ENCODE measurements at regions not wholly inside any gene's neighbourhood (a gene's known extent, or its start where the extent isn't known, plus 50 kb on each side); places are given as distances from the start of the nearest gene placed in this dataset.

DNA sequence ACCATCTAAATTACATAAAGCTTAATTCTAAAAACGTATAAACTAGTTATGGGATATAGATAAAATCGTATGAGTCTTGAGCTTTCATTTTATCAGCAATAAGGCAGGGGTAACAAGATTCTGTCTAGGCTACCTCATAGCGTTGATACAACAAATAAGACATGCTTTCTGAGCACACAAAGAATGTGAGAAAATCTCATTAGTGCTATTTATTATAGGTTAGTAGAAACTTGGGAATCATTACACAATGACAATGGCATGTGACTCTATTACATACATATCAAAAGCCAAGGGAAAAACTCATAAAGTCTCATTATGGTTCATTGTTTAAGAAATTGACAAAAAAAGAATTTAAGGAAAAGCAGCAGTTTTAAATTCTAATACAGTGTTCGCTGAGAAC, 448.6 kb downstream of the PLK2 start:
- Histone ChIP-seq H3K4me1 (no peaks in the 10 kb centered on the region), H3K4me3 (no peak overlapping the region), H3K9me3 (no peaks in the 10 kb centered on the region), H3K27ac (no peak overlapping the region), H3K36me3 (no peaks in the 10 kb centered on the region), H3K27me3 (no peaks in the 10 kb centered on the region)
- ATAC-seq = no peak
- 56 to 96% (median 88%) methylated on average over 4 of the region's 4 CpGs for WGBS, 4 donors
- TF ChIP-seq POLR2A (IDR thresholded peaks at IDR 0.05) = no peak
- TF ChIP-seq, protein P1, sequence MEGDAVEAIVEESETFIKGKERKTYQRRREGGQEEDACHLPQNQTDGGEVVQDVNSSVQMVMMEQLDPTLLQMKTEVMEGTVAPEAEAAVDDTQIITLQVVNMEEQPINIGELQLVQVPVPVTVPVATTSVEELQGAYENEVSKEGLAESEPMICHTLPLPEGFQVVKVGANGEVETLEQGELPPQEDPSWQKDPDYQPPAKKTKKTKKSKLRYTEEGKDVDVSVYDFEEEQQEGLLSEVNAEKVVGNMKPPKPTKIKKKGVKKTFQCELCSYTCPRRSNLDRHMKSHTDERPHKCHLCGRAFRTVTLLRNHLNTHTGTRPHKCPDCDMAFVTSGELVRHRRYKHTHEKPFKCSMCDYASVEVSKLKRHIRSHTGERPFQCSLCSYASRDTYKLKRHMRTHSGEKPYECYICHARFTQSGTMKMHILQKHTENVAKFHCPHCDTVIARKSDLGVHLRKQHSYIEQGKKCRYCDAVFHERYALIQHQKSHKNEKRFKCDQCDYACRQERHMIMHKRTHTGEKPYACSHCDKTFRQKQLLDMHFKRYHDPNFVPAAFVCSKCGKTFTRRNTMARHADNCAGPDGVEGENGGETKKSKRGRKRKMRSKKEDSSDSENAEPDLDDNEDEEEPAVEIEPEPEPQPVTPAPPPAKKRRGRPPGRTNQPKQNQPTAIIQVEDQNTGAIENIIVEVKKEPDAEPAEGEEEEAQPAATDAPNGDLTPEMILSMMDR (IDR thresholded peaks at IDR 0.05) = no peak
- no peak for DNase-seq
- intact Hi-C loops (cut with DNase I) = no loop called here

DNA sequence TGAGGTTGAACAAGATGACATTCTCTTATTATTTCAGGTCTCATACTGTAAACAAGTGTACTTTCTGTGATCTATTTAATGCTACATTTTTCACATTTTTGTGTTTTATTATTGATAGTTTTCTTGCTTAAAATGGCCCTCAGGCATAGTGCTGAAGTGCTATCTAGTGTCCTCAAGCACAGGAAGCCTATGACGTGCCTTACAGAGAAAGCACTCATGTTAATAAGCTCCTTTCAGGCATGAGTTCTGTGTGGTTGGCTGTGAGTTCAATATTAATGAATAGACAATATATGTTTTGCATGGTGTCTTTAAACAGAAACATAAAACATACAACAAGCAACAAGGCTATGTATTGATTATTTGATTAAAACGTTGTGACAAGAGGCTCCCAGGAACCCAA, 450.1 kb downstream of the PLK2 start:
- Histone ChIP-seq H3K36me3 (no peaks in the 10 kb centered on the region), H3K4me1 (no peaks in the 10 kb centered on the region), H3K4me3 (no peak overlapping the region), H3K27me3 (no peaks in the 10 kb centered on the region), H3K27ac (no peak overlapping the region), H3K9me3 (no peaks in the 10 kb centered on the region)
- WGBS, 4 donors = 81 to 88% (median 85%) methylated on average over 2 of the region's 2 CpGs
- TF ChIP-seq POLR2A (IDR thresholded peaks at IDR 0.05) = no peak
- TF ChIP-seq, protein P1 (IDR thresholded peaks at IDR 0.05) = no peak
- ATAC-seq = no peak
- no peak for DNase-seq
- intact Hi-C loops (cut with DNase I) = no loop called here

DNA sequence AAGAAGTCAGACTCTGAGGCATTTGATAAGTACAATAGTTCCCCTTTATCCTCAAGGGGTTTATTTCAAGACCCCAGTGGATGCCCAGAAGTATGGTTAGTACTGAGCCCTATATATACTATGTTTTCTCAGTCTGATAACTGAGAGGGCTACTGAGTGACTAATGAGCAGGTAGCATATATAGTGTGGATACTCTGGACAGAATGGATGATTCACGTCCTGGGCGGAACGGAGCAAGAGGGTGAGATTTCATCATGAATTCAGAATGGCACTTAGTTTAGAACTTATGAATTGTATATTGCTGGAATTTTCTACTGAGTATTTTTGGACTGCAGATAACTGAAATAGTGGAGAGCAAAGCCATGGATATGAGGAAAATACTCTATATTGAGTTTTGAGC, 457.6 kb downstream of the PLK2 start:
- Histone ChIP-seq H3K27ac (no peak overlapping the region), H3K27me3 (no peaks in the 10 kb centered on the region), H3K9me3 (no peaks in the 10 kb centered on the region), H3K36me3 (no peaks in the 10 kb centered on the region), H3K4me3 (no peak overlapping the region), H3K4me1 (no peaks in the 10 kb centered on the region)
- no peak for ATAC-seq
- no peak for DNase-seq
- intact Hi-C loops (cut with DNase I) = no loop called here
- WGBS, 4 donors = 94 to 98% (median 97%) methylated on average over 3 of the region's 3 CpGs
- TF ChIP-seq, protein P1 (IDR thresholded peaks at IDR 0.05) = no peak
- TF ChIP-seq POLR2A (IDR thresholded peaks at IDR 0.05) = no peak

DNA sequence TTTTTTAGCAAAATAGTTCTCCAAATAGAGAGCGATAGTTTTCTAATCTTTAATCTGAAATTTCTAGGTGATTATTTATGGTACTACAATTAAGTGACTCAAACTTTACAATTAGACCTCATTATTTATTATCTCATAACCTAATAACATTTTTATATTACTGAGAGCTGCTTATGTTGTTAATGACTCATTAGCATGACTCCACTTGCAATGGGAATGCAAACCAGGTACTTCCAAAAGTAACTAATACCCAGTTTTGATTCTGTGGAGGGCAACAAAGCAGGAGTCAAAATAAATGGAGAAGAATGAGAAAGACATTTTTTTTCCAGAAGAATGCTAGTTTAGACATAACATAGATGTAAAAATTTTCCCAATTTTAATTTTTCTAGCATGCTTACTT, 466.0 kb downstream of the PLK2 start:
- ATAC-seq (no peak), DNase-seq (no peak)
- no peaks in the 10 kb centered on the region for H3K36me3 ChIP-seq
- intact Hi-C loops (cut with DNase I) = no loop called here
- WGBS, 4 donors = 94 to 99% (median 95%) methylated on average over 1 of the region's 1 CpG
- H3K27ac ChIP-seq = no peak overlapping the region
- peaks cover 0 to 5% (median 0%) of the 10 kb centered on the region in 12 donors for H3K4me1 ChIP-seq
- no peaks in the 10 kb centered on the region for H3K27me3 ChIP-seq
- TF ChIP-seq POLR2A (IDR thresholded peaks at IDR 0.05) = no peak
- TF ChIP-seq, protein P1 (IDR thresholded peaks at IDR 0.05) = no peak
- H3K9me3 ChIP-seq = peaks cover 0 to 7% (median 0%) of the 10 kb centered on the region in 12 donors
- H3K4me3 ChIP-seq = no peak overlapping the region
